SK-N-SH (cell line): ENCODE measurements at regions not wholly inside any gene's neighbourhood (a gene's known extent, or its start where the extent isn't known, plus 50 kb on each side); places are given as distances from the start of the nearest gene placed in this dataset.

Experiments
- CTCF ChIA-PET: fragments of 300-600, 350-600 bp; formaldehyde crosslinking; extraction: SDS; loops from one replicate; lab custom pipeline; 2021; lab: Yijun Ruan, JAX
- POLR2A ChIA-PET: fragments of 350-600 bp; sonication (Branson Sonifier 250); formaldehyde crosslinking; extraction: SDS; loops from one replicate; lab custom pipeline; 2020; ENCODE audit warnings: antibody characterized with exemption, inconsistent platforms; lab: Yijun Ruan, JAX
- DNase-seq: peaks from one replicate; pipeline ENCODE4 v3.0.0; 2012
- H2AFZ ChIP-seq: fragments of 200-600 bp; sonication (generic); 2 replicates; pipeline ENCODE4 v1.8.1; 2016; ENCODE audit warnings: antibody characterized with exemption, mild to moderate bottlenecking, low read depth
- H3F3A ChIP-seq: fragments of 200-600 bp; sonication (generic); replicated peaks from 2 replicates; pipeline ENCODE3; 2016; ENCODE audit warnings: antibody characterized with exemption, mild to moderate bottlenecking; ENCODE audit not compliant: insufficient read depth
- H3K27ac ChIP-seq, 2 experiments: fragments of 200-500 bp in 1 of 2; fragments of 200-600 bp in 1 of 2; sonication (Bioruptor generic) in 1 of 2; sonication (generic), shearing (Covaris generic) in 1 of 2; 2 replicates each; pipeline versions ENCODE4 v1.5.1 to v1.6.1; 2014 to 2016; ENCODE audit warnings: low read depth in 2 of 2, inconsistent platforms in 1 of 2, low read length in 1 of 2, mild to moderate bottlenecking in 1 of 2, mixed read lengths in 1 of 2
- H3K27me3 ChIP-seq: fragments of 200-600 bp; sonication (generic), shearing (Covaris generic); 2 replicates; pipeline ENCODE4 v1.6.1; 2016; ENCODE audit warnings: mixed run types; ENCODE audit not compliant: insufficient read depth
- H3K36me3 ChIP-seq, 2 experiments: fragments of 200-500 bp in 1 of 2; fragments of 200-600 bp in 1 of 2; sonication (Bioruptor generic) in 1 of 2; sonication (generic) in 1 of 2; replicated peaks in 1 of 2; 2 replicates each; pipeline versions ENCODE3 to v1.5.1; 2014 to 2016; ENCODE audit warnings: low read length in 1 of 2, mild to moderate bottlenecking in 1 of 2; ENCODE audit not compliant: insufficient read depth in 2 of 2, control insufficient read depth in 1 of 2
- H3K4me1 ChIP-seq, 2 experiments: fragments of 200-500 bp in 1 of 2; fragments of 200-600 bp in 1 of 2; sonication (Bioruptor generic) in 1 of 2; sonication (generic), shearing (Covaris generic) in 1 of 2; 2 replicates each; pipeline versions ENCODE4 v1.5.1 to v1.6.1; 2014 to 2016; ENCODE audit warnings: low read depth in 1 of 2, low read length in 1 of 2, mixed run types in 1 of 2; ENCODE audit not compliant: insufficient read depth in 2 of 2, control insufficient read depth in 1 of 2
- H3K4me2 ChIP-seq: fragments of 200-600 bp; sonication (generic), shearing (Covaris generic); 2 replicates; pipeline ENCODE4 v1.6.1; 2017; ENCODE audit warnings: mixed run types
- H3K4me3 ChIP-seq, 2 experiments: fragments of 200-500 bp in 1 of 2; fragments of 200-600 bp in 1 of 2; sonication (Bioruptor generic) in 1 of 2; sonication (generic), shearing (Covaris generic) in 1 of 2; 2 replicates each; pipeline versions ENCODE4 v1.5.1 to v1.8.1; 2014 to 2016; ENCODE audit warnings: low read depth in 2 of 2, inconsistent platforms in 1 of 2, low read length in 1 of 2, mild to moderate bottlenecking in 1 of 2, mixed read lengths in 1 of 2, moderate library complexity in 1 of 2
- H3K79me2 ChIP-seq: fragments of 200-600 bp; sonication (generic); 2 replicates; pipeline ENCODE4 v1.8.1; 2017; ENCODE audit warnings: mild to moderate bottlenecking; ENCODE audit not compliant: insufficient read depth
- H3K9ac ChIP-seq: fragments of 200-600 bp; sonication (generic); 2 replicates; pipeline ENCODE4 v1.6.1; 2017; ENCODE audit warnings: mixed run types
- H3K9me2 ChIP-seq: fragments of 200-600 bp; sonication (generic); 2 replicates; pipeline ENCODE4 v1.6.1; 2017; ENCODE audit warnings: mixed run types
- H3K9me3 ChIP-seq: fragments of 200-600 bp; sonication (generic); 2 replicates; pipeline ENCODE4 v1.6.1; 2017; ENCODE audit warnings: mixed run types, mild to moderate bottlenecking, moderate library complexity
- H4K20me1 ChIP-seq: fragments of 200-600 bp; sonication (generic); 2 replicates; pipeline ENCODE4 v1.6.1; 2017; ENCODE audit warnings: mild to moderate bottlenecking, mixed run types; ENCODE audit not compliant: insufficient read depth
- ELF1 ChIP-seq: IDR thresholded peaks from 2 replicates; pipeline ENCODE4 v1.4.0; 2012
- EZH2phosphoT487 ChIP-seq: fragments of 200-600 bp; sonication (generic); IDR thresholded peaks from 2 replicates; pipeline ENCODE4 v1.6.1; 2017; ENCODE audit warnings: low read depth, mixed run types, mild to moderate bottlenecking, antibody characterized with exemption, moderate library complexity, borderline replicate concordance
- FOXM1 ChIP-seq: IDR thresholded peaks from 2 replicates; pipeline ENCODE4 v1.4.0; 2012; ENCODE audit warnings: low read depth, mild to moderate bottlenecking
- GATA2 ChIP-seq: sonication (generic); formaldehyde crosslinking; IDR thresholded peaks from 2 replicates; pipeline ENCODE4 v1.5.0; 2020; ENCODE audit warnings: mild to moderate bottlenecking, missing genetic modification reagents
- JUND ChIP-seq: IDR thresholded peaks from 2 replicates; pipeline ENCODE4 v1.4.0; 2012
- NFIC ChIP-seq: IDR thresholded peaks from 2 replicates; pipeline ENCODE4 v1.4.0; 2012; ENCODE audit warnings: borderline replicate concordance
- NRF1 ChIP-seq: IDR thresholded peaks from 2 replicates; pipeline ENCODE4 v1.6.1; 2012; ENCODE audit warnings: low read depth, mild to moderate bottlenecking, low read length
- POLR2AphosphoS5 ChIP-seq: IDR thresholded peaks from 2 replicates; pipeline ENCODE4 v1.6.1; 2012; ENCODE audit warnings: low read depth, low read length
- RFX5 ChIP-seq: IDR thresholded peaks from 2 replicates; pipeline ENCODE4 v1.6.1; 2012; ENCODE audit warnings: mild to moderate bottlenecking, improper control_type of control experiment, low read length
- RXRA ChIP-seq: IDR thresholded peaks from 2 replicates; pipeline ENCODE4 v1.4.0; 2012; ENCODE audit warnings: low read depth, mild to moderate bottlenecking, borderline replicate concordance
- SIN3A ChIP-seq: IDR thresholded peaks from 2 replicates; pipeline ENCODE4 v1.6.1; 2012; ENCODE audit warnings: low read depth, mild to moderate bottlenecking, low read length, moderate library complexity, borderline replicate concordance
- TCF12 ChIP-seq: IDR thresholded peaks from 2 replicates; pipeline ENCODE4 v1.4.0; 2012
- YY1 ChIP-seq: IDR thresholded peaks from 2 replicates; pipeline ENCODE4 v1.4.0; 2012; ENCODE audit warnings: low read depth, mild to moderate bottlenecking
- ZBTB33 ChIP-seq: IDR thresholded peaks from 2 replicates; pipeline ENCODE4 v1.4.0; 2012; ENCODE audit warnings: low read depth, borderline replicate concordance
- WGBS: methylation state at CpG from one replicate; pipeline ENCODE4 v1.1.6; 2017; ENCODE audit warnings: low lambda C conversion rate; 5-methylcytosine and 5-hydroxymethylcytosine counted together

GRCh38 chr2:144698156-144698555, 178.2 kb upstream of the ZEB2 start:
- WGBS, result 100% methylated on average over 3 of the region's 3 CpGs
- TF ChIP-seq EZH2phosphoT487 (no peak), SIN3A (no peak), POLR2AphosphoS5 (no peak), NRF1 (no peak), FOXM1 (no peak), ELF1 (no peak), NFIC (no peak)

GRCh38 chr2:144695657-144696056, 175.7 kb upstream of the ZEB2 start:
- Histone ChIP-seq H3K9me3 (no peaks in the 10 kb centered on the region), H3K9ac (no peak overlapping the region), H3K36me3 (no peaks in the 10 kb centered on the region), H3F3A (no peaks in the 10 kb centered on the region), H3K27ac (no peak overlapping the region), H4K20me1 (no peaks in the 10 kb centered on the region), H3K4me3 (no peak overlapping the region), H3K4me1 (no peaks in the 10 kb centered on the region; a peak in 1 of 4 replicates), H3K27me3 (no peaks in the 10 kb centered on the region), H3K4me2 (no peak overlapping the region), H3K9me2 (no peaks in the 10 kb centered on the region)
- no peak for DNase-seq
- 92% methylated on average over 1 of the region's 1 CpG for WGBS
- CTCF ChIA-PET, result no interaction called here
- TF ChIP-seq RFX5 (no peak), TCF12 (no peak), YY1 (no peak), GATA2 (CRISPR knock-in tag) (no peak), JUND (no peak), SIN3A (no peak), ZBTB33 (no peak), RXRA (no peak)
- TF ChIP-seq, all 33 proteins: peak for 0
- POLR2A ChIA-PET, result no interaction called here
- no peaks in the 10 kb centered on the region for H3K79me2 ChIP-seq
- H2AFZ ChIP-seq, result no peak overlapping the region

More at GRCh38 chr2:144698156-144698555, 178.2 kb upstream of the ZEB2 start:
- CTCF ChIA-PET, result no interaction called here
- Histone ChIP-seq H3K9me2 (no peaks in the 10 kb centered on the region), H4K20me1 (no peaks in the 10 kb centered on the region), H3F3A (no peaks in the 10 kb centered on the region), H3K4me3 (no peak overlapping the region), H3K9ac (no peak overlapping the region), H2AFZ (no peak overlapping the region), H3K27me3 (no peaks in the 10 kb centered on the region), H3K4me1 (no peaks in the 10 kb centered on the region; a peak in 1 of 4 replicates), H3K27ac (no peak overlapping the region), H3K4me2 (no peak overlapping the region), H3K36me3 (no peaks in the 10 kb centered on the region), H3K79me2 (no peaks in the 10 kb centered on the region), H3K9me3 (no peaks in the 10 kb centered on the region)
- POLR2A ChIA-PET, result no interaction called here
- DNase-seq, result no peak
